HUES64 (cell line): ENCODE measurements at regions not wholly inside any gene's neighbourhood (a gene's known extent, or its start where the extent isn't known, plus 50 kb on each side); places are given as distances from the start of the nearest gene placed in this dataset.

Experiments
- H3K27ac ChIP-seq: 2 replicates; pipeline ENCODE4 v1.7.0; 2013; ENCODE audit warnings: low read depth, low read length, inconsistent platforms
- H3K27me3 ChIP-seq: 2 replicates; pipeline ENCODE4 v1.6.1; 2013; ENCODE audit warnings: mild to moderate bottlenecking, low read length; ENCODE audit not compliant: insufficient read depth
- H3K36me3 ChIP-seq: 2 replicates; pipeline ENCODE4 v1.6.1; 2013; ENCODE audit warnings: mild to moderate bottlenecking, low read length; ENCODE audit not compliant: insufficient read depth
- H3K4me1 ChIP-seq: 2 replicates; pipeline ENCODE4 v1.6.1; 2013; ENCODE audit warnings: mild to moderate bottlenecking, low read length, moderate library complexity; ENCODE audit not compliant: insufficient read depth
- H3K4me3 ChIP-seq: 2 replicates; pipeline ENCODE4 v1.5.1; 2013; ENCODE audit warnings: mild to moderate bottlenecking, low read length, moderate library complexity
- H3K9ac ChIP-seq: 2 replicates; pipeline ENCODE4 v1.6.1; 2013; ENCODE audit warnings: mild to moderate bottlenecking, low read depth, low read length
- H3K9me3 ChIP-seq: 2 replicates; pipeline ENCODE4 v1.6.1; 2013; ENCODE audit warnings: low read depth, low read length; ENCODE audit not compliant: insufficient read depth
- whole genome bisulfite sequencing: fragments of 150-250, 120-280 bp; methylation state at CpG from one replicate; pipeline ENCODE4 v1.1.7; 2013; ENCODE audit warnings: missing lambda C conversion rate; 5-methylcytosine and 5-hydroxymethylcytosine counted together

- Histone ChIP-seq H3K9ac (no peak overlapping the region), H3K27me3 (no peaks in the 10 kb centered on the region), H3K4me1 (peaks cover 4% of the 10 kb centered on the region; the same call in 1 of the 2 replicates), H3K36me3 (no peaks in the 10 kb centered on the region), H3K9me3 (peaks cover 5% of the 10 kb centered on the region; the same call in 1 of the 2 replicates), H3K4me3 (no peak overlapping the region), H3K27ac (no peak overlapping the region)
- 92% methylated on average over 2 of the region's 2 CpGs for WGBS
Measured at GRCh38 chr22:27655582-27656185, 145.9 kb downstream of the MN1 start.

GRCh38 chr22:27656970-27657369 is 144.6 kb downstream of the MN1 start:
- Histone ChIP-seq H3K27ac (no peak overlapping the region), H3K9me3 (peaks cover 5% of the 10 kb centered on the region; the same call in 1 of the 2 replicates), H3K36me3 (no peaks in the 10 kb centered on the region), H3K27me3 (no peaks in the 10 kb centered on the region), H3K4me3 (no peak overlapping the region), H3K9ac (no peak overlapping the region), H3K4me1 (peaks cover 4% of the 10 kb centered on the region; the same call in 1 of the 2 replicates)

DNA sequence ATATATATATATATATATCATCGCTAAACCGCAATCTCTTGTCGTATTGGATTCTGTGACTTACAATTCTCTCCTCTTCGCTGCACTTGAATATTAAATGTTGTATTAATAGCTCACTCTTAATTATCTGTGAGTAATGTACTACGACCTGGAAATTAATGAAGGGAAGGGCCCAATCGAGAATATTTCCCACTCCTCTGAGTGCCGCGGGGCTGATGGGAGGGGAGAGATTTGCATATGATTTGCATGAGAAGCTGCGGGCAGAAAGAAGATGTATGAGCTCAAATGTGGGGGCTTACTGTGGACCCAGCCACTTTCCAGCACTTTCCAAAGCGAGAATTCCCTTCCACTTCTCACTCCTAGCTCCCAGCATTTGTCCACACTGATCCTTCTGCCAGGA is 141.2 kb downstream of the MN1 start:
- Histone ChIP-seq H3K9ac (no peak overlapping the region), H3K27me3 (no peaks in the 10 kb centered on the region), H3K27ac (no peak overlapping the region), H3K9me3 (peaks cover 5% of the 10 kb centered on the region; the same call in 1 of the 2 replicates), H3K4me1 (0 out of 2 replicates have a peak, but pooled peaks cover under 1% of the 10 kb centered on the region), H3K4me3 (no peak overlapping the region), H3K36me3 (no peaks in the 10 kb centered on the region)
- WGBS = 94% methylated on average over 6 of the region's 10 CpGs

DNA sequence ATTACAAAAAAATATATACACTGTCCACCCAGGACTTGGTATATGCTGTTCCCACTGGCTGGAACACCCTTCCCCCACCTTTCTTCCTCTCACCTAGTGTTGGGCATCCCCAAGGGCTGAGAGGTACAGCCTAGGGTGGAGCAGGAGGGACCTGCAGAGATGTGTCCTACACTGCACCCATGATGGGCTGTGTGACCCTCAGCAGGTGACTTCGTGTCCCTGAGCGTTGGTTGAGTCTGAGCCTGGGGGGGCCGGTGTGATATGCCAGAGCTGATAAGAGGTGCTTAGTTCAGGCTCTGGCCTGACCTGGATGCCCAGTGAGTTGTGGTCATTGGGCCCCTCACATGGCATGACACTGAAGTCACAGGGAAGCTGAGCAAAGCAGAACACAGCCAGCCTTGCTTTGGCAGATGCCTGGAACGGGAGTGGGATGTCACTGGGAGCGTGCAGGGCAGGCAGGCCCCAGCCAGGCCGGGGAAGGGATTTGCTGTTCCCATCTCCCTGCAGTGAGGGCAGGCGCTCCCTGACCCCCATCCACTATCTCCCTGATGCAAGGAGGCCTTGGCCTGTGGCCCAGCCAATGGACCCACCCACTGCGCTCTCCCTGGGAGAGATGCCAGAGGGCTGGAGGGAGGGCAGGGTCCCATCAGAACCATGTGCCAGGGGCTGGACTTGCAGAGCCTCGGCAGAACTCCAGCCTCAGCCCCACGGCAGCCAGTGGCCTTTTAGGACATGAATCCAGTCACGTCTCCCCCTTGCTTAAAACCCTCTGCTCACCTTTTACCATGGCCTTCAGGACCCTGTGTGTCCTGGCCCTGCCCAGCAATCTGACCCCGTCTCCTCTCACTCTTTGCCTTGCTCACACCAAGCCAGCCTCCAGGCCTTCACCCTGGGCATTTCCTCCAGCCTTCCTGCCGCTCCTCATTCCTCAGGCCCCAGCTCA is 138.9 kb downstream of the MN1 start:
- H3K9ac ChIP-seq = no peak overlapping the region

DNA sequence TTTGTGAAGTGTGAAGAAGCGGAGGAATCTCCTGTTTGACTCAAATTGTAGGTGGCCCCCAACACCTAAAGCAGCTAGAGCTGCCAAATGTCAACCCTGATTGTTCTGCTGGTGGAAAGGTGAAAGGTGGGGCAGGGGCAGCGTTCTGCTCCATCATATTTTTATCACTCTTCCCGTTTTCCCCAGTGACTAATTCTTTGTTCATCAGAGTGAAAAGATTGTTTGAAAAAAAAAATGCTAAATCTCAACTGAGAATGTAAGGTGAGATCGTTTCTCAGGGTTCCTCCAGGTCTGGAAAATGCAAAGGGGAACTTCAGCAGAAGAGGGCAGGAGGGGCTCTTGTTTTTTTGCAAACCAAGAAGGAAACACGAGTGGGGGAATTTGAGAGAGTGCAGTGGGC is 137.7 kb downstream of the MN1 start:
- WGBS = 78% methylated on average over 3 of the region's 5 CpGs
- no peak overlapping the region for H3K27ac ChIP-seq
- no peak overlapping the region for H3K9ac ChIP-seq

More for the DNA sequence above, 138.9 kb downstream of the MN1 start:
- H3K27me3 ChIP-seq = no peaks in the 10 kb centered on the region
- H3K36me3 ChIP-seq = no peaks in the 10 kb centered on the region
- H3K9me3 ChIP-seq = peaks cover 6% of the 10 kb centered on the region
- 81% methylated on average over 13 of the region's 13 CpGs for WGBS
- H3K27ac ChIP-seq = no peak overlapping the region
- no peak overlapping the region for H3K4me3 ChIP-seq
- H3K4me1 ChIP-seq = no peaks in the 10 kb centered on the region; the same call in 1 of the 2 replicates

DNA sequence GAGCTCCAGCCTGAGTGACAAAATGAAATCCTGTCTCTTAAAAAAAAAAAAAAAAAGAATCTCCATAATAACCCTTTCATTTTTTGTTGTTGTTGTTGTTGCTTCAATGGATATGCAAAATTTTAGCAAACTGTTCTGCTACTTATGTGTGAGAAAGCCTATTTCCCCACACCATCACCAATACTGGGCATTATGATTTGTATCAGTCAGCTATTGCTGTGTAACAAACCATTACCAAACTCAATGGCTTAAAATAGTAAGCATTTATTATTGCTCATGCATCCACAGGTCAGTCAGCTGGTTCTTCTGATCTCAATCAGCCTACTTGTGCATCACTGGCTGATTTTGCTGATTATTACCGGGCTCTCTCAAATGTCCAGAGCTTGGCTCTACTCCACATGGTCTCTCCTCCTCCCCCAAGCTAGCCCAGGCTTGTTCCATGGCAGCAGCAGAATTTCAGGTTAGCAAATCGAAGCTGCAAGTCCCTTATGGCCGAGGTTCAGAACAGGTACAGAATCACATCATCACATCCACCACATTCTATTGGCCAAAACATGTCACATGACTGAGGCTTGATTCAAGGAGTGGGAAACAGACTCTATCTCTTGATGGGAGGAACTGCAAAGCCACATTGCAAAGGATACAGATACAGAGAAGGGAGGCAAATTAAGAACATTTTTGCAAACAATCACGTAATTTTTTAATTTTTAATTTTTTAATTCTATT is 135.1 kb downstream of the MN1 start:
- H3K4me1 ChIP-seq = peaks cover 18% of the 10 kb centered on the region
- WGBS = 82% methylated on average over 3 of the region's 4 CpGs
- H3K27ac ChIP-seq = no peak overlapping the region
- peaks cover 6% of the 10 kb centered on the region for H3K9me3 ChIP-seq
- H3K27me3 ChIP-seq = no peaks in the 10 kb centered on the region
- no peaks in the 10 kb centered on the region for H3K36me3 ChIP-seq
- H3K9ac ChIP-seq = no peak overlapping the region
- H3K4me3 ChIP-seq = no peak overlapping the region

More for the DNA sequence above, 137.7 kb downstream of the MN1 start:
- Histone ChIP-seq H3K9me3 (peaks cover 6% of the 10 kb centered on the region), H3K4me1 (no peaks in the 10 kb centered on the region; the same call in 1 of the 2 replicates), H3K27me3 (no peaks in the 10 kb centered on the region), H3K4me3 (no peak overlapping the region), H3K36me3 (no peaks in the 10 kb centered on the region)

- 62% methylated on average over 16 of the region's 16 CpGs for WGBS
- Histone ChIP-seq H3K27ac (no peak overlapping the region), H3K9ac (no peak overlapping the region), H3K36me3 (no peaks in the 10 kb centered on the region), H3K4me3 (no peak overlapping the region), H3K9me3 (peaks cover 6% of the 10 kb centered on the region), H3K4me1 (peaks cover 20% of the 10 kb centered on the region), H3K27me3 (no peaks in the 10 kb centered on the region)
Measured at GRCh38 chr22:27667121-27667843, 134.3 kb downstream of the MN1 start.

DNA sequence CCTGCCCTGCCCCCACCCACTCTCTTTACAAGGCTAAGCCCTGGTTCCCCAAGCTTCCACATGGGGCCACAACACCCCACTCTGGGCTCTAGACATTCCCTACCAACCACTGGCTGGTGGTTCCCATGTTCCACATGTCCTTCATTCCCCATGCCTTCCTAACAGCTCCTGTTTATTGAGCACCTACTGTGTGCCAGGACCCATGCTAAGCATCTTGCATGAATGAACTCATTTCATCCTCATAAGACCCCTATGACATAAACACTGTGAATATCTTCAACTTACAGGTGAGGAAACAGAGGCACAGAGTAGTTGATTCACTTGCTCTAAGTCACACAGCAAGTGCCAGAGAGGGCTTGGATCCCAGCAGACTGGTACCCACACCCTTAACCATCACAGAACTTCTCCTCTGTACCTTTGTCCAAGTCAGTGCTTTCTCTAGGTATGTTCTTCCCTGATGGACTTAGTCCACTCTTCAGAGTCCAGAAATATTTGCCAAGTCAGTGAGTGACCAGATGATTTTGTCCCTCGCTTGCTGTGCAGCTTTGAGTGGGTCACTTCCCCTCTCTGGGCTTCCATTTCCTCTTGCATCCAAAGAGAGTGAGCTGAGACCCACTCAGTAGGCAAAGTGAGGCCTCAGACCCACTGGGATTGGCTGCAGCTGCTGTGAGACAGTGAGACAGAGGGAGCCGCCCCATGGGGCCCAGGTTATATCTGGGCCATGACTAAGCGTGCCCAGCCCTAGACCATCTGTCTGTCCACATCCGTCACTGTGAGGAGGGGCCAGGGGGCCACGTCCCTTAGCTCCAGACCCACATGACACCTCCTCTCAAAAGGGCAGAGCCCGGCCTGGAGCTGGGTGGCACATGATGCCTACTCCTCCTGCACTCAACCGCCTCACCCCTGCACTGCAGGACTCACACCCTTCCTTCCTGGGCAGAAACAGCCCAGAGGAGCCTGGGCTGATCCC is 132.4 kb downstream of the MN1 start:
- H3K36me3 ChIP-seq = no peaks in the 10 kb centered on the region
- peaks cover 20% of the 10 kb centered on the region for H3K4me1 ChIP-seq
- H3K4me3 ChIP-seq = no peak overlapping the region
- no peaks in the 10 kb centered on the region for H3K27me3 ChIP-seq
- 79% methylated on average over 7 of the region's 7 CpGs for WGBS
- no peak overlapping the region for H3K9ac ChIP-seq
- H3K9me3 ChIP-seq = peaks cover 6% of the 10 kb centered on the region
- peak overlapping the region; percentile 62; the same call in 1 of the 2 replicates for H3K27ac ChIP-seq

DNA sequence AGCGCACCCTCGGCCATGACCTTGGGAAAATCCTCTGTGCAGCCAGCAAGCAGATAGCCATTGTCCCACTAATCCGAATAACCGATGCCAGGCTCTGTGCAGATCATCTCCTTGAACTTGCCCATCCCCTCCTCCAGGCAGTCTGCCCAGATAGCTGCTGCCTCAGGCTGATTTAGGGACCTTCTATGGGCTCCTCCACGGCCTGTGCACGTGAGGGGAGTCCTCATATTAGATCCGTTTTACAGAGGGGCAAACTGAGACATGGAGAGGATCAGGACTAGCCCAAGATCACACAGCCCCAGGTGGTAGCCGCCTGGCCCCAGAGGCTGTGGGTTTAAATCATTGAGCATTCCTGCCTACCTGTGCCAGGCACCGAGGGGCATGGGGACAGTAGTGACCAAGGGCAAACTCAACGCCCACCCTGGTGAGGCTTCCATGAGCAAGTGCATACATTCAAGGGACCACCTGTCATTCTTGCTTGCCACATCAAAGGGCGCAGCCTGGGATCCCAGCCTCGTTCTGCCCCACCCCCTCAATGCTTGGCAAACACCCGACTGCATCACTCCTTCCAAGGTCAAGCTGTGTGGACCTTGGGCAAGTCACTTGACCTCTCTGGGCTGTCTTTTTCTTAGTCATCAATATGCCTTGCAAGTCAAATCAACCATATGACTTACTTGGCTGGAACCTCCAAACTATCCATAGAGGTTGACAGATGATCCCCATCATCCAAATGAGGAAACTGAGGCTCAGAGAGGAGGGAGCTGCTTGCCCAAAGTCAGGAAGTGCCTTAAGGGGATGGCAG is 131.6 kb downstream of the MN1 start:
- H3K4me1 ChIP-seq = peaks cover 20% of the 10 kb centered on the region
- no peak overlapping the region for H3K9ac ChIP-seq
- no peak overlapping the region for H3K4me3 ChIP-seq
- H3K27ac ChIP-seq = peak overlapping the region; percentile 62; the same call in 1 of the 2 replicates
- H3K27me3 ChIP-seq = no peaks in the 10 kb centered on the region
- 65% methylated on average over 13 of the region's 13 CpGs for WGBS
- H3K36me3 ChIP-seq = no peaks in the 10 kb centered on the region
- peaks cover 6% of the 10 kb centered on the region for H3K9me3 ChIP-seq
